ENCODE measurements at regions not wholly inside any gene's neighbourhood (a gene's known extent, or its start where the extent isn't known, plus 50 kb on each side); places are given as distances from the start of the nearest gene placed in this dataset.

GRCh38 chr4:54359919-54360650 is 131.0 kb downstream of the PDGFRA start:
- DNase-seq, result no peak

- DNase-seq, result no peak
Observed at GRCh38 chr4:54363037-54363436, 133.9 kb downstream of the PDGFRA start.

GRCh38 chr4:54365691-54366090 is 136.6 kb downstream of the PDGFRA start:
- no peak for DNase-seq

- no peak for DNase-seq
Observed at GRCh38 chr4:54367059-54367458, 138.0 kb downstream of the PDGFRA start.

GRCh38 chr4:54368281-54369265 is 139.5 kb downstream of the PDGFRA start:
- DNase-seq, result no peak

GRCh38 chr4:54371173-54371572 is 142.1 kb downstream of the PDGFRA start:
- DNase-seq, result no peak

GRCh38 chr4:54372951-54373350 is 143.9 kb downstream of the PDGFRA start:
- no peak for DNase-seq

- DNase-seq, result no peak
Observed at GRCh38 chr4:54373718-54374210, 144.7 kb downstream of the PDGFRA start.

- DNase-seq, result no peak
Observed at GRCh38 chr4:54378461-54378860, 149.4 kb downstream of the PDGFRA start.

GRCh38 chr4:54384152-54384551 is 155.1 kb downstream of the PDGFRA start:
- DNase-seq, result no peak

GRCh38 chr4:54384563-54384962 is 155.5 kb downstream of the PDGFRA start:
- DNase-seq, result no peak

GRCh38 chr4:54386042-54386669 is 157.1 kb downstream of the PDGFRA start:
- DNase-seq, result no peak

- no peak for DNase-seq
Observed at GRCh38 chr4:54386693-54387092, 157.6 kb downstream of the PDGFRA start.

- no peak for DNase-seq
Observed at GRCh38 chr4:54390670-54391069, 161.6 kb downstream of the PDGFRA start.

- DNase-seq, result no peak
Observed at GRCh38 chr4:54391104-54391503, 162.0 kb downstream of the PDGFRA start.

GRCh38 chr4:54392479-54392878 is 163.4 kb downstream of the PDGFRA start:
- no peak for DNase-seq

- no peak for DNase-seq
Observed at GRCh38 chr4:54393243-54393642, 164.2 kb downstream of the PDGFRA start.

GRCh38 chr4:54395013-54395527 is 166.0 kb downstream of the PDGFRA start:
- DNase-seq, result no peak

- no peak for DNase-seq
Observed at GRCh38 chr4:54400188-54400587, 171.1 kb downstream of the PDGFRA start.

- DNase-seq, result no peak
Observed at GRCh38 chr4:54400802-54401201, 171.7 kb downstream of the PDGFRA start.

- DNase-seq, result no peak
Observed at GRCh38 chr4:54402880-54403480, 173.9 kb downstream of the PDGFRA start.

GRCh38 chr4:54403700-54404453 is 174.8 kb downstream of the PDGFRA start:
- no peak for DNase-seq

Measured in right hindlimb (tissue), 1 donor.